Neuronal stem cell (in vitro differentiated cells): ENCODE measurements at regions not wholly inside any gene's neighbourhood (a gene's known extent, or its start where the extent isn't known, plus 50 kb on each side); places are given as distances from the start of the nearest gene placed in this dataset.

Source experiments
- DNase-seq: peaks from one replicate; pipeline ENCODE4 v3.0.0-alpha.2; 2013; ENCODE audit warnings: low spot score
- H2AFZ ChIP-seq: one replicate; pipeline ENCODE4 v1.6.1; 2013; ENCODE audit warnings: mild to moderate bottlenecking, low read length, inconsistent platforms
- H2AK5ac ChIP-seq: 2 replicates; pipeline ENCODE4 v1.6.1; 2013; ENCODE audit warnings: low read depth, mild to moderate bottlenecking, inconsistent platforms, low read length, moderate library complexity, mixed read lengths
- H2BK120ac ChIP-seq: 2 replicates; pipeline ENCODE4 v1.6.1; 2013; ENCODE audit warnings: low read depth, mild to moderate bottlenecking, inconsistent platforms, low read length, moderate library complexity, mixed read lengths
- H2BK12ac ChIP-seq: one replicate; pipeline ENCODE4 v1.6.1; 2013; ENCODE audit warnings: low read length, inconsistent platforms
- H2BK15ac ChIP-seq: 2 replicates; pipeline ENCODE4 v1.6.1; 2013; ENCODE audit warnings: mild to moderate bottlenecking, low read length, inconsistent platforms, mixed read lengths
- H2BK5ac ChIP-seq: one replicate; pipeline ENCODE4 v1.6.1; 2013; ENCODE audit warnings: inconsistent platforms, mild to moderate bottlenecking, low read length, moderate library complexity
- H3K14ac ChIP-seq: one replicate; pipeline ENCODE4 v1.6.1; 2013; ENCODE audit warnings: low read length, inconsistent platforms
- H3K18ac ChIP-seq: 2 replicates; pipeline ENCODE4 v1.6.1; 2013; ENCODE audit warnings: low read length, inconsistent platforms
- H3K23ac ChIP-seq: 2 replicates; pipeline ENCODE4 v1.6.1; 2013; ENCODE audit warnings: low read depth, mild to moderate bottlenecking, mixed read lengths, low read length, inconsistent platforms; ENCODE audit not compliant: poor library complexity
- H3K27ac ChIP-seq: replicated peaks from 3 replicates; pipeline ENCODE4 v1.5.1; 2013; ENCODE audit warnings: low read length, inconsistent platforms
- H3K27me3 ChIP-seq, 3 experiments: 2 replicates each; pipeline ENCODE4 v1.6.1; 2013; ENCODE audit warnings: low read length in 3 of 3, mild to moderate bottlenecking in 2 of 3, inconsistent platforms in 1 of 3, low read depth in 1 of 3, mixed read lengths in 1 of 3, moderate library complexity in 1 of 3; ENCODE audit not compliant: control insufficient read depth in 3 of 3, insufficient read depth in 3 of 3
- H3K36me3 ChIP-seq, 2 donors: replicated peaks in 1 of 2; 2 replicates each; pipeline ENCODE4 v1.6.1; 2013; ENCODE audit warnings: low read length in 2 of 2; ENCODE audit not compliant: control insufficient read depth in 2 of 2, insufficient read depth in 2 of 2
- H3K4ac ChIP-seq: 2 replicates; pipeline ENCODE4 v1.6.1; 2013; ENCODE audit warnings: inconsistent platforms, mild to moderate bottlenecking, low read length, moderate library complexity
- H3K4me1 ChIP-seq, 2 donors: 1 replicate in 1 of 2; 2 replicates in 1 of 2; pipeline ENCODE4 v1.6.1; 2013; ENCODE audit warnings: low read length in 2 of 2, low read depth in 1 of 2; ENCODE audit not compliant: control insufficient read depth in 2 of 2, insufficient read depth in 1 of 2
- H3K4me2 ChIP-seq: one replicate; pipeline ENCODE4 v1.6.1; 2013; ENCODE audit warnings: mild to moderate bottlenecking, low read length, inconsistent platforms; ENCODE audit not compliant: insufficient read depth, poor library complexity, severe bottlenecking
- H3K4me3 ChIP-seq, 2 donors: 2 replicates each; pipeline ENCODE4 v1.5.1; 2013; ENCODE audit warnings: low read length in 2 of 2, mild to moderate bottlenecking in 2 of 2, inconsistent platforms in 1 of 2, moderate library complexity in 1 of 2
- H3K79me1 ChIP-seq: one replicate; pipeline ENCODE4 v1.6.1; 2013; ENCODE audit warnings: low read depth, mild to moderate bottlenecking, inconsistent platforms, low read length, moderate library complexity
- H3K9ac ChIP-seq: one replicate; pipeline ENCODE4 v1.6.1; 2013; ENCODE audit warnings: mild to moderate bottlenecking, low read depth, low read length, inconsistent platforms; ENCODE audit not compliant: poor library complexity
- H3K9me3 ChIP-seq, 2 donors: replicated peaks in 1 of 2; 2 replicates each; pipeline versions ENCODE3 to v1.6.1; 2013; ENCODE audit warnings: low read length in 2 of 2, mild to moderate bottlenecking in 2 of 2, inconsistent platforms in 1 of 2, low read depth in 1 of 2, mixed read lengths in 1 of 2, moderate library complexity in 1 of 2; ENCODE audit not compliant: control insufficient read depth in 2 of 2, insufficient read depth in 1 of 2
- H4K8ac ChIP-seq: one replicate; pipeline ENCODE4 v1.6.1; 2013; ENCODE audit warnings: low read depth, mild to moderate bottlenecking, inconsistent platforms, low read length, moderate library complexity
- H4K91ac ChIP-seq: one replicate; pipeline ENCODE4 v1.6.1; 2013; ENCODE audit warnings: low read length, low read depth, mild to moderate bottlenecking, inconsistent platforms; ENCODE audit not compliant: poor library complexity
- WGBS, 2 donors: extraction: QIAGEN DNeasy Blood & Tissue Kit; methylation state at CpG; one replicate each; pipeline ENCODE4 v1.1.7; 2013; ENCODE audit warnings: missing lambda C conversion rate in 2 of 2, mixed read lengths in 1 of 2; ENCODE audit not compliant: insufficient read length in 2 of 2, insufficient replicate concordance in 1 of 2; ENCODE audit errors: extremely low coverage in 2 of 2; 5-methylcytosine and 5-hydroxymethylcytosine counted together

DNA sequence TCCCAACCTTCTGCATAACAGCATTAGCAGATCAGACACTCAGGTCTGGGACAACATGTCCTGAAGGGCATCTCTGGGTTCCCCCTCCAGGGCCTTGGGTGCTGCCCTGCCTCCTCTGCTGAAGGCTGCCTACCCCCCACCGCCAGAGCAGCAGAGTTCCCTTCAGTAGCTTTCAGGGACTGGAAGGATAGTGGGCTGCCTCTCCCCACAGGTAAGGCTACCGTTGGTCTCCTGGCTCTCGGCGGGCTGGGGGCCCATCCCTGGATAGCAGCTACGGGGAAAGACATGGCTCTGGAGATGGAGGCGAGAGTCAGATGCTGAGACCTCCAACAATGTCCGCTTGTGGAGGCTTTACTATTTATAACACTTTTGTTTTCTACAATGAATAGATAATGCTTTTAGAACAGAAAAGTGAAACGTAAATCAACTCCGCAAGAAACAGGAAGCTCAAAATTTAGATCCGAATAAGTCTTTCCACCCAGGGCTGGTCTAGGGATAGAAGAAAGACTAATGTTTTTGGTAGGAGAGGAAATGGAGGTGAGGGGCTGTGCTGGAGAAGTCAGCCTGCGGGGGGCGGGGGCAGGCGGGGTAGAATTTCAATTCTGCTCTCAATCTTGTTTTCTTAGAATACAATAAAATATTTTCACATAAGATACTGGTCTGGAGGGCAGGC, 58.4 kb downstream of the ARL4C start:
- Histone ChIP-seq H2BK15ac (peak overlapping the region; percentile 1), H3K9me3 (peaks cover 0 to 2% of the 10 kb centered on the region in 2 donors), H3K4me1 (peaks cover 5 to 12% of the 10 kb centered on the region in 2 donors), H3K36me3 (peaks cover 0 to 1% of the 10 kb centered on the region in 2 donors), H3K23ac (no peak overlapping the region), H2BK12ac (no peak overlapping the region), H3K79me1 (no peaks in the 10 kb centered on the region), H4K8ac (no peak overlapping the region), H3K18ac (peak overlapping the region; percentile 58), H2AK5ac (peak overlapping the region; percentile 2), H2AFZ (no peak overlapping the region), H3K4me2 (no peak overlapping the region), H3K27ac (peak overlapping the region; percentile 17), H2BK120ac (no peak overlapping the region), H3K4ac (no peak overlapping the region), H3K14ac (no peak overlapping the region), H3K27me3 (no peaks in the 10 kb centered on the region), H3K9ac (no peak overlapping the region), H2BK5ac (peak overlapping the region; percentile 20), H3K4me3 (no peak overlapping the region), H4K91ac (no peak overlapping the region)
- WGBS, 2 donors = no CpG with 5 or more reads among the region's 13 CpGs
- no peak for DNase-seq

DNA sequence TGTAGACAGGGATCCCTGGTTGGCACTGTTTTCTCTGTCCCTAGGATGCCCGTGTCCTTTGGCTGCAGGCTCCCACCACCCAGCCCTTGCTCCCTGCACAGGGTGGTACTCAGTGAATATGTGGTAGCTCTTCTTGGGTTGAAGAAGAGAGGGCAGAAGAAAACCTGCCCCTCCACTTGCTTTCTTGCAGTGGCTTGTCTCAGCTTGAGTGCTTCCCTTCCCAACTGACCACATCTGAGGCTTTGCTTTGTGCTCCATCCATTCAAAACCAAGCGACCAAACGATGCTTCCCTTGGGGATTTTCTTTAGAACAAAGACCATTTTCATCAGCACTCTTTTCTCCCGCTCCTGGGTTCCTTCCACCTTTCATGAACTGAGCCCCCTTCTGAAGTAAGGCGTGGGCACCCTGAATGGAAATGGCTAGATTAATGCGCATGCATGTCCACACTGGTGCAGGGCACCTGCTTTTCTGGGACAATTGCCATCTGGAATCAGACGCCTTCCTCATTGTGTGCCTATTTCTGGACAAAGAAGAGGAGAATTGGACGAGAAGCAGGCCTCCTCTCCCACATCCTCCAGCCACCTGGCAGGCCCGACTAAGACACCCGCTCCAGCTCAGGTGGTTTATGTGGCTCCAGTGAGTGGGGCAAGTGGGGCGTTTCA, 59.1 kb downstream of the ARL4C start:
- peak overlapping the region; percentile 17 for H3K27ac ChIP-seq
- H2AK5ac ChIP-seq = peak overlapping the region; percentile 89
- no peak overlapping the region for H3K4ac ChIP-seq
- no peak overlapping the region for H3K14ac ChIP-seq
- H4K91ac ChIP-seq = no peak overlapping the region
- no peak overlapping the region for H4K8ac ChIP-seq
- peaks cover 0 to 1% of the 10 kb centered on the region in 2 donors for H3K36me3 ChIP-seq
- H2AFZ ChIP-seq = peak overlapping the region; percentile 3
- no peak overlapping the region for H3K4me3 ChIP-seq
- peaks cover 5 to 13% of the 10 kb centered on the region in 2 donors for H3K4me1 ChIP-seq
- H3K18ac ChIP-seq = peak overlapping the region; percentile 97
- H3K9me3 ChIP-seq = peaks cover 0 to 2% of the 10 kb centered on the region in 2 donors
- no peaks in the 10 kb centered on the region for H3K27me3 ChIP-seq
- no peak overlapping the region for H3K9ac ChIP-seq
- no peak overlapping the region for H2BK12ac ChIP-seq
- H3K23ac ChIP-seq = no peak overlapping the region
- H3K4me2 ChIP-seq = no peak overlapping the region
- peak overlapping the region; percentile 56 for H2BK5ac ChIP-seq
- WGBS, 2 donors = no CpG with 5 or more reads among the region's 11 CpGs
- H3K79me1 ChIP-seq = no peaks in the 10 kb centered on the region
- no peak for DNase-seq
- H2BK120ac ChIP-seq = peak overlapping the region; percentile 61
- peak overlapping the region; percentile 1 for H2BK15ac ChIP-seq

DNA sequence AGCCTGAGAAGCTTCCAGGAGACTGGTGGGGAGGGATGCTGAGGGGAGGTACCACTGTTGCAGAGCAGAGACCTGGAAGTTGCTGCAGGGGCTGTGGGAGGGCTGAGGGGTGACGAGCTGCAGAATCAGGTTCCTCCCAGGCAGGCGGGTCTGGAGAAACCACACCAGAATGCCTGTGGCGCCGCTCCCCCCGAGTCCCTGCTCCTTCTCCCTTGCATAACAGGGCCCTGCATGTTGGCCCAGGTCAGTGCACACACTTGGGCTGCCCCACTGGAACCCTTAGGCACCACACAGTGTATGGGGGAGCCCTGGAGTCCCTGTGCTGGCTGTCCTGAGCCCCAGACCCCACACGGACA, 60.4 kb downstream of the ARL4C start:
- no peak overlapping the region for H3K4me2 ChIP-seq
- peak overlapping the region; percentile 43 for H2BK5ac ChIP-seq
- no peak overlapping the region for H2AFZ ChIP-seq
- WGBS, 2 donors = no CpG with 5 or more reads among the region's 6 CpGs
- H3K14ac ChIP-seq = peak overlapping the region; percentile 22
- H3K27me3 ChIP-seq = no peaks in the 10 kb centered on the region
- H3K27ac ChIP-seq = no peak overlapping the region
- no peak overlapping the region for H2BK12ac ChIP-seq
- H3K79me1 ChIP-seq = no peaks in the 10 kb centered on the region
- H2BK15ac ChIP-seq = peak overlapping the region; percentile 65
- peak overlapping the region; percentile 95 for H3K18ac ChIP-seq
- peaks cover 5 to 13% of the 10 kb centered on the region in 2 donors for H3K4me1 ChIP-seq
- H2BK120ac ChIP-seq = peak overlapping the region; percentile 72
- H2AK5ac ChIP-seq = peak overlapping the region; percentile 99
- peaks cover 0 to 2% of the 10 kb centered on the region in 2 donors for H3K9me3 ChIP-seq
- H4K8ac ChIP-seq = no peak overlapping the region
- H3K4ac ChIP-seq = peak overlapping the region; percentile 27
- H3K23ac ChIP-seq = no peak overlapping the region
- no peak overlapping the region for H3K9ac ChIP-seq
- H3K36me3 ChIP-seq = peaks cover 0 to 1% of the 10 kb centered on the region in 2 donors
- no peak overlapping the region for H3K4me3 ChIP-seq
- DNase-seq = no peak
- no peak overlapping the region for H4K91ac ChIP-seq

DNA sequence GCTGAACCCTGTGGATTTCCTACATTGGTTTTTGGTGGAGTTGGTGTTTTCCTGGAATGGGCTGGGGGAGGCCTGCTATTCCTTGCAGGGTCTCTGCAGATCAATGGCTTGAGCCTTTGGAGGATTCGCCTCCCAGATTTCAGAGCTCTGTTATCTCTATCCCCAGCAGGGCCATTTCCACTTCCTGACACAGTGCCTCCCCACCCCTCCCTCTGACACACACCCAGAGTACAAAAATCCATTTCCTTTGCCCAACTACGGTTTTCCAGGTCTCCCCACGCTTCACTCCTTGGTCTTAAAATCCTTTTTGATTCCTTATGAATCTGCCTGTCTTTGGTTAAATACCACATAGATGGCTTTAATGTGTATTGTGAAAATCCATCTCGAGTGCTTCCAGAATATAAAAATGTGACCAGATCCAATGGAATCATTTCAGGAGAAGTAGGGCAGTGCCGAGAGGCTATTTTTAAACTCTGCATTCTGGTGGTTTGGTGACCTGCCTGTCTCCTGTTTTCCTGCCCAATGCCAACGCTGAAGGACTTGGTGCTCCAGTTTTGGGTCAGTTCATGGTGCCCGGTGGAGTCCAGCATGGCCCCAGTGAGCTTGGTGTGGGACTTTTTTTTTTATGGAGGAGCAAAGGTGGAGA, 60.9 kb downstream of the ARL4C start:
- H2AK5ac ChIP-seq = peak overlapping the region; percentile 99
- peaks cover 0 to 1% of the 10 kb centered on the region in 2 donors for H3K36me3 ChIP-seq
- H3K18ac ChIP-seq = no peak overlapping the region
- H2BK5ac ChIP-seq = peak overlapping the region; percentile 43
- H2BK12ac ChIP-seq = no peak overlapping the region
- H3K4ac ChIP-seq = no peak overlapping the region
- H3K9ac ChIP-seq = no peak overlapping the region
- no peak for DNase-seq
- WGBS, 2 donors = no CpG with 5 or more reads among the region's 7 CpGs
- H4K8ac ChIP-seq = no peak overlapping the region
- peaks cover 0 to 2% of the 10 kb centered on the region in 2 donors for H3K9me3 ChIP-seq
- no peak overlapping the region for H2BK120ac ChIP-seq
- H4K91ac ChIP-seq = no peak overlapping the region
- no peak overlapping the region for H2BK15ac ChIP-seq
- H3K14ac ChIP-seq = no peak overlapping the region
- peaks cover 5 to 13% of the 10 kb centered on the region in 2 donors for H3K4me1 ChIP-seq
- H3K27me3 ChIP-seq = no peaks in the 10 kb centered on the region
- no peak overlapping the region for H3K4me3 ChIP-seq
- peak overlapping the region; percentile 13 for H2AFZ ChIP-seq
- no peak overlapping the region for H3K27ac ChIP-seq
- H3K23ac ChIP-seq = no peak overlapping the region
- H3K79me1 ChIP-seq = no peaks in the 10 kb centered on the region
- no peak overlapping the region for H3K4me2 ChIP-seq
